ENCODE measurements at regions not wholly inside any gene's neighbourhood (a gene's known extent, or its start where the extent isn't known, plus 50 kb on each side); places are given as distances from the start of the nearest gene placed in this dataset.

- no peak for TF ChIP-seq CTCF (IDR thresholded peaks at IDR 0.05; ENCODE audit: extremely low read depth, missing control alignments)
Observed at GRCh38 chr22:34045311-34045710, 125.0 kb upstream of the LARGE1 start.

GRCh38 chr22:34055525-34056200 lies 135.4 kb upstream of the LARGE1 start:
- no peak for TF ChIP-seq CTCF (IDR thresholded peaks at IDR 0.05; ENCODE audit: extremely low read depth, missing control alignments)
- no peak for DNase-seq (ENCODE audit: low spot score)

More at GRCh38 chr22:34045311-34045710, 125.0 kb upstream of the LARGE1 start:
- no peak for DNase-seq (ENCODE audit: low spot score)

GRCh38 chr22:34057726-34058125 lies 137.4 kb upstream of the LARGE1 start:
- no peak for DNase-seq (ENCODE audit: low spot score)
- TF ChIP-seq CTCF (IDR thresholded peaks at IDR 0.05; ENCODE audit: extremely low read depth, missing control alignments) = no peak

GRCh38 chr22:34064696-34065095 lies 144.4 kb upstream of the LARGE1 start:
- no peak for TF ChIP-seq CTCF (IDR thresholded peaks at IDR 0.05; ENCODE audit: extremely low read depth, missing control alignments)
- DNase-seq (ENCODE audit: low spot score) = no peak

GRCh38 chr22:34067031-34067430 lies 146.8 kb upstream of the LARGE1 start:
- no peak for DNase-seq (ENCODE audit: low spot score)
- no peak for TF ChIP-seq CTCF (IDR thresholded peaks at IDR 0.05; ENCODE audit: extremely low read depth, missing control alignments)

- no peak for DNase-seq (ENCODE audit: low spot score)
- no peak for TF ChIP-seq CTCF (IDR thresholded peaks at IDR 0.05; ENCODE audit: extremely low read depth, missing control alignments)
Observed at GRCh38 chr22:34068001-34068400, 147.7 kb upstream of the LARGE1 start.

- no peak for DNase-seq (ENCODE audit: low spot score)
- TF ChIP-seq CTCF (IDR thresholded peaks at IDR 0.05; ENCODE audit: extremely low read depth, missing control alignments) = no peak
Observed at GRCh38 chr22:34070051-34070450, 149.8 kb upstream of the LARGE1 start.

Measured in GM20000 (cell line).